ENCODE measurements at regions not wholly inside any gene's neighbourhood (a gene's known extent, or its start where the extent isn't known, plus 50 kb on each side); places are given as distances from the start of the nearest gene placed in this dataset.

DNA sequence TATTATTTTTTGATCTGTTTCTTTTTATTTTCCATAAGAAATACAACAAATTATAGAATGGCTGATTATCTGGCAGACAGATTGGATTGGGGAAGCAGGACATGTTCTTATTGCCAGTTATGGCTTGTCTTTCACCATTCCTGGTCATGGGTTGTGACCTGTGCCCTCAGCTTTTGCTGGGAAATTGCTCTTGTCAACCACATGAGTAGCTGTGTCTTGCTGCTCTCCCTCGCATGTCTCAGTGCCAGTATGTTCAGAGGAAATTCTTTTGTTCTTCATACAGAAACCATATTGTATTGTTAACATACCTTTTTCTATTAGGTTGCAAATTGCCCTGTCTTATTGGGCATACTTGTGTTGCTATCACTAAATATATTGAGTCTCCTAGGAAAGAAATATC lies 344.1 kb downstream of the OSTF1 start:
- TF ChIP-seq POLR2A (IDR thresholded peaks at IDR 0.05) (no peak), CTCF (IDR thresholded peaks at IDR 0.05 in 4 of 5, conservative IDR thresholded peaks at IDR 0.05 in 1 of 5) (no peak)
- ATAC-seq = no peak
- no peaks in the 10 kb centered on the region for H3K27me3 ChIP-seq
- H3K36me3 ChIP-seq = no peaks in the 10 kb centered on the region
- no peak for DNase-seq
- peak overlapping the region; percentile 11 to 73 (median 49) for H3K27ac ChIP-seq
- in situ Hi-C loops (cut with MboI; ENCODE audit: low sequenced_read_pairs in 4 of 4) (no loop called here), intact Hi-C loops (cut with DNase I; ENCODE audit: low total_unique reads) (loop anchor here (5.0 kb wide), 1 partner anchor 55 kb away; no protein-coding TSS in a partner anchor)
- H3K4me1 ChIP-seq = peaks cover 0 to 3% of the 10 kb centered on the region in 2 donors
- no peaks in the 10 kb centered on the region for H3K9me3 ChIP-seq
- H3K4me3 ChIP-seq = no peak overlapping the region

- intact Hi-C loops (cut with DNase I; ENCODE audit: low total_unique reads) (loop anchor here (5.0 kb wide), 1 partner anchor 56 kb away; no protein-coding TSS in a partner anchor), in situ Hi-C loops (cut with MboI; ENCODE audit: low sequenced_read_pairs in 4 of 4) (no loop called here)
- Histone ChIP-seq H3K4me1 (peaks cover 0 to 3% of the 10 kb centered on the region in 2 donors), H3K9me3 (no peaks in the 10 kb centered on the region), H3K27ac (peak overlapping the region; percentile 56 to 75 (median 71)), H3K27me3 (no peaks in the 10 kb centered on the region), H3K36me3 (no peaks in the 10 kb centered on the region), H3K4me3 (no peak overlapping the region)
- DNase-seq (no peak), ATAC-seq (peak; percentile 77 to 86)
- TF ChIP-seq CTCF (IDR thresholded peaks at IDR 0.05 in 4 of 5, conservative IDR thresholded peaks at IDR 0.05 in 1 of 5) = no peak
- no peak for TF ChIP-seq POLR2A (IDR thresholded peaks at IDR 0.05)
These were observed 344.6 kb downstream of the OSTF1 start for GRCh38 chr9:75432888-75433287.

DNA sequence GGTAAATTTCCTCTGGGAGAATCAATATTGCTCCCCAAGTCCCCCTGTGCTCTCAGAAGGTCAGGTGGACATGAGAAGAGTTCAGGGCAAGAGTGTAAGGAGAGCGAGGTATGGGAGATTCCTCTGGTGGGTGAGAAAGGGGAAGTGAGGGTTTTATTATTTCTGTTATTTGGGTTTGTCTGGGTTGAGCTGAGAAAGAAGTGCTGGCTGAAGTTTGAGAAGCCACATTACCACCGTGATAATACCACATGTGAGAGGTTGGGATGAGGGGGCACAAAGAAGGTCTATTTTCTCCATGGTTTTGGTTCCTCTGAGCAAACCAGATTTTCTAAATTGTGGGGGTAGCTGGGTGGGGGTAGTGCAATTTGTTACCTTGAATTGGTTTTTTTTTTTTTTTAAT lies 350.4 kb downstream of the OSTF1 start:
- no peaks in the 10 kb centered on the region for H3K36me3 ChIP-seq
- TF ChIP-seq CTCF (IDR thresholded peaks at IDR 0.05 in 4 of 5, conservative IDR thresholded peaks at IDR 0.05 in 1 of 5) = no peak
- no peak for TF ChIP-seq POLR2A (IDR thresholded peaks at IDR 0.05)
- H3K27ac ChIP-seq = no peak overlapping the region
- no peaks in the 10 kb centered on the region for H3K27me3 ChIP-seq
- no peaks in the 10 kb centered on the region for H3K9me3 ChIP-seq
- intact Hi-C loops (cut with DNase I; ENCODE audit: low total_unique reads) (no loop called here), in situ Hi-C loops (cut with MboI; ENCODE audit: low sequenced_read_pairs in 4 of 4) (no loop called here)
- ATAC-seq = no peak
- H3K4me3 ChIP-seq = no peak overlapping the region
- no peak for DNase-seq
- no peaks in the 10 kb centered on the region for H3K4me1 ChIP-seq

DNA sequence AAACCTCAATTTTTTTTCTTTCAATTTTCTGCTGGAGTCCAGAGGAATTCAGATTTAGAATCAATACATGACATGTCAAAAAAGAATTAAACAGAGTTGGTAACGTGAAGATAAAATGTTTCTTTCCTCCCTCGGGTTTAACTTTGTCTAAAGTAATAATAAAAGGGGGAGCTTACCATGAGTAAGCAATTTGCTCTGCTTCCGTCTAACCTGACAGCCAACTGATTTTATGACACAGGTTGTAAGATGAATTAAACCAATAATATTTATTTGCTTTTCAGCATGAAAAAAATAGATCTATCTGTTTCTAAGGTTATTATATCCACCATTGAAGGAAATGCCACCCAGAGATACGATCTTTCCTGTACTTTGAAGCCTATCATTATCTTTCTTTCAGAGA lies 352.6 kb downstream of the OSTF1 start:
- DNase-seq = no peak
- no peak for ATAC-seq
- H3K27me3 ChIP-seq = no peaks in the 10 kb centered on the region
- no peak overlapping the region for H3K4me3 ChIP-seq
- no peaks in the 10 kb centered on the region for H3K9me3 ChIP-seq
- no peaks in the 10 kb centered on the region for H3K36me3 ChIP-seq
- no peak for TF ChIP-seq POLR2A (IDR thresholded peaks at IDR 0.05)
- TF ChIP-seq CTCF (IDR thresholded peaks at IDR 0.05 in 4 of 5, conservative IDR thresholded peaks at IDR 0.05 in 1 of 5) = no peak
- in situ Hi-C loops (cut with MboI; ENCODE audit: low sequenced_read_pairs in 4 of 4) = no loop called here
- H3K4me1 ChIP-seq = no peaks in the 10 kb centered on the region
- intact Hi-C loops (cut with DNase I; ENCODE audit: low total_unique reads) = no loop called here
- no peak overlapping the region for H3K27ac ChIP-seq

- Histone ChIP-seq H3K4me3 (no peak overlapping the region), H3K27me3 (no peaks in the 10 kb centered on the region), H3K4me1 (no peaks in the 10 kb centered on the region), H3K27ac (no peak overlapping the region), H3K9me3 (no peaks in the 10 kb centered on the region), H3K36me3 (no peaks in the 10 kb centered on the region)
- ATAC-seq (peak in 1 of 2 donors; percentile 42), DNase-seq (no peak)
- intact Hi-C loops (cut with DNase I; ENCODE audit: low total_unique reads) = no loop called here
- in situ Hi-C loops (cut with MboI; ENCODE audit: low sequenced_read_pairs in 4 of 4) = no loop called here
- TF ChIP-seq POLR2A (IDR thresholded peaks at IDR 0.05) (no peak), CTCF (IDR thresholded peaks at IDR 0.05 in 4 of 5, conservative IDR thresholded peaks at IDR 0.05 in 1 of 5) (no peak)
These were observed 356.8 kb downstream of the OSTF1 start for GRCh38 chr9:75445144-75445543.
